ENCODE measurements at regions not wholly inside any gene's neighbourhood (a gene's known extent, or its start where the extent isn't known, plus 50 kb on each side); places are given as distances from the start of the nearest gene placed in this dataset.
A peak's percentile ranks its signal among the peaks of the same experiment; 100 is the strongest.

DNA sequence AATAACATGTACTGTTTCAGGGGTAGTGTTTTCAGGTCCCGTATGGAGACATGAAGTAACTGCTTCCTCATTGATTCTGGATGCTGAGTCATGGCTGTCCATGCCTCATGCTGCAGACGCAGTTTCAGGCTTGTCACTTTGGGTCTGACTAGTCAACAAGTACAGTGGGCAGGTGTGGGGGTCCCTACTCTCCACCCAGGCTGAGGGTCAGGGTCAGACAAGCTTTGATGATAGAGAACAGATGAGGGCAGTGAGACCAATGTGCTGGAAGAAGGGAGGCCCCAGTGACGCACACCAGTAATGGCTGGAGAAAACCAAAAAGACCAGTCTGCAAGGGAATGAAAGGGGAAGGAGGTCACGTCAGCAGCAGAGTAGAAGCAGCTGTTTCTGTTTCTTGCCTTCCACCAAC, 80.0 kb upstream of the NFIL3 start:
- TF ChIP-seq, protein P1, sequence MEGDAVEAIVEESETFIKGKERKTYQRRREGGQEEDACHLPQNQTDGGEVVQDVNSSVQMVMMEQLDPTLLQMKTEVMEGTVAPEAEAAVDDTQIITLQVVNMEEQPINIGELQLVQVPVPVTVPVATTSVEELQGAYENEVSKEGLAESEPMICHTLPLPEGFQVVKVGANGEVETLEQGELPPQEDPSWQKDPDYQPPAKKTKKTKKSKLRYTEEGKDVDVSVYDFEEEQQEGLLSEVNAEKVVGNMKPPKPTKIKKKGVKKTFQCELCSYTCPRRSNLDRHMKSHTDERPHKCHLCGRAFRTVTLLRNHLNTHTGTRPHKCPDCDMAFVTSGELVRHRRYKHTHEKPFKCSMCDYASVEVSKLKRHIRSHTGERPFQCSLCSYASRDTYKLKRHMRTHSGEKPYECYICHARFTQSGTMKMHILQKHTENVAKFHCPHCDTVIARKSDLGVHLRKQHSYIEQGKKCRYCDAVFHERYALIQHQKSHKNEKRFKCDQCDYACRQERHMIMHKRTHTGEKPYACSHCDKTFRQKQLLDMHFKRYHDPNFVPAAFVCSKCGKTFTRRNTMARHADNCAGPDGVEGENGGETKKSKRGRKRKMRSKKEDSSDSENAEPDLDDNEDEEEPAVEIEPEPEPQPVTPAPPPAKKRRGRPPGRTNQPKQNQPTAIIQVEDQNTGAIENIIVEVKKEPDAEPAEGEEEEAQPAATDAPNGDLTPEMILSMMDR (IDR thresholded peaks at IDR 0.05; ENCODE audit: low read depth, low read length, missing input control): no peak
- TF ChIP-seq TAF1 (conservative IDR thresholded peaks at IDR 0.05): no peak
- TF ChIP-seq, protein P2, sequence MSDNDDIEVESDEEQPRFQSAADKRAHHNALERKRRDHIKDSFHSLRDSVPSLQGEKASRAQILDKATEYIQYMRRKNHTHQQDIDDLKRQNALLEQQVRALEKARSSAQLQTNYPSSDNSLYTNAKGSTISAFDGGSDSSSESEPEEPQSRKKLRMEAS (IDR thresholded peaks at IDR 0.05): no peak
- TF ChIP-seq GABPA (IDR thresholded peaks at IDR 0.05 in 1 of 2, conservative IDR thresholded peaks at IDR 0.05 in 1 of 2): no peak
- no peak for TF ChIP-seq SP1 (IDR thresholded peaks at IDR 0.05)
- TF ChIP-seq, protein P3, sequence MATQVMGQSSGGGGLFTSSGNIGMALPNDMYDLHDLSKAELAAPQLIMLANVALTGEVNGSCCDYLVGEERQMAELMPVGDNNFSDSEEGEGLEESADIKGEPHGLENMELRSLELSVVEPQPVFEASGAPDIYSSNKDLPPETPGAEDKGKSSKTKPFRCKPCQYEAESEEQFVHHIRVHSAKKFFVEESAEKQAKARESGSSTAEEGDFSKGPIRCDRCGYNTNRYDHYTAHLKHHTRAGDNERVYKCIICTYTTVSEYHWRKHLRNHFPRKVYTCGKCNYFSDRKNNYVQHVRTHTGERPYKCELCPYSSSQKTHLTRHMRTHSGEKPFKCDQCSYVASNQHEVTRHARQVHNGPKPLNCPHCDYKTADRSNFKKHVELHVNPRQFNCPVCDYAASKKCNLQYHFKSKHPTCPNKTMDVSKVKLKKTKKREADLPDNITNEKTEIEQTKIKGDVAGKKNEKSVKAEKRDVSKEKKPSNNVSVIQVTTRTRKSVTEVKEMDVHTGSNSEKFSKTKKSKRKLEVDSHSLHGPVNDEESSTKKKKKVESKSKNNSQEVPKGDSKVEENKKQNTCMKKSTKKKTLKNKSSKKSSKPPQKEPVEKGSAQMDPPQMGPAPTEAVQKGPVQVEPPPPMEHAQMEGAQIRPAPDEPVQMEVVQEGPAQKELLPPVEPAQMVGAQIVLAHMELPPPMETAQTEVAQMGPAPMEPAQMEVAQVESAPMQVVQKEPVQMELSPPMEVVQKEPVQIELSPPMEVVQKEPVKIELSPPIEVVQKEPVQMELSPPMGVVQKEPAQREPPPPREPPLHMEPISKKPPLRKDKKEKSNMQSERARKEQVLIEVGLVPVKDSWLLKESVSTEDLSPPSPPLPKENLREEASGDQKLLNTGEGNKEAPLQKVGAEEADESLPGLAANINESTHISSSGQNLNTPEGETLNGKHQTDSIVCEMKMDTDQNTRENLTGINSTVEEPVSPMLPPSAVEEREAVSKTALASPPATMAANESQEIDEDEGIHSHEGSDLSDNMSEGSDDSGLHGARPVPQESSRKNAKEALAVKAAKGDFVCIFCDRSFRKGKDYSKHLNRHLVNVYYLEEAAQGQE (IDR thresholded peaks at IDR 0.05): peak; percentile 93
- no peak for TF ChIP-seq HNF4G (IDR thresholded peaks at IDR 0.05)
- no peak for TF ChIP-seq RXRA (IDR thresholded peaks at IDR 0.05)
- no peak for TF ChIP-seq YY1 (IDR thresholded peaks at IDR 0.05)
